ENCODE measurements at regions not wholly inside any gene's neighbourhood (a gene's known extent, or its start where the extent isn't known, plus 50 kb on each side); places are given as distances from the start of the nearest gene placed in this dataset.

GRCh38 chr17:27072885-27073284 lies 221.0 kb upstream of the WSB1 start:
- intact Hi-C loops (cut with DNase I): no loop called here
- Histone ChIP-seq H3K27me3 (no peaks in the 10 kb centered on the region), H3K4me1 (no peaks in the 10 kb centered on the region), H3K36me3 (no peaks in the 10 kb centered on the region), H3K4me3 (no peak overlapping the region), H3K27ac (no peak overlapping the region), H3K9me3 (no peaks in the 10 kb centered on the region)
- DNase-seq: no peak
- no peak for TF ChIP-seq POLR2A (IDR thresholded peaks at IDR 0.05)
- no peak for TF ChIP-seq CTCF (IDR thresholded peaks at IDR 0.05)
- WGBS, 2 donors: 40 to 43% methylated on average over 3 of the region's 3 CpGs

- Histone ChIP-seq H3K27ac (no peak overlapping the region), H3K9me3 (no peaks in the 10 kb centered on the region), H3K36me3 (no peaks in the 10 kb centered on the region), H3K4me1 (no peaks in the 10 kb centered on the region), H3K27me3 (no peaks in the 10 kb centered on the region), H3K4me3 (no peak overlapping the region)
- intact Hi-C loops (cut with DNase I): no loop called here
- no peak for TF ChIP-seq POLR2A (IDR thresholded peaks at IDR 0.05)
- TF ChIP-seq CTCF (IDR thresholded peaks at IDR 0.05): no peak
- DNase-seq: no peak
These were observed 217.1 kb upstream of the WSB1 start for GRCh38 chr17:27076814-27077213.

- no peaks in the 10 kb centered on the region for H3K9me3 ChIP-seq
- 30 to 33% methylated on average over 2 of the region's 2 CpGs for WGBS, 2 donors
- TF ChIP-seq CTCF (IDR thresholded peaks at IDR 0.05): no peak
- TF ChIP-seq POLR2A (IDR thresholded peaks at IDR 0.05): no peak
These were observed 215.6 kb upstream of the WSB1 start for GRCh38 chr17:27078296-27078695.

GRCh38 chr17:27079660-27080059 lies 214.3 kb upstream of the WSB1 start:
- Histone ChIP-seq H3K4me1 (no peaks in the 10 kb centered on the region), H3K9me3 (no peaks in the 10 kb centered on the region), H3K27ac (no peak overlapping the region), H3K27me3 (no peaks in the 10 kb centered on the region), H3K36me3 (no peaks in the 10 kb centered on the region), H3K4me3 (no peak overlapping the region)
- WGBS, 2 donors: 44 to 45% methylated on average over 7 of the region's 7 CpGs
- TF ChIP-seq CTCF (IDR thresholded peaks at IDR 0.05) (no peak), POLR2A (IDR thresholded peaks at IDR 0.05) (no peak)
- intact Hi-C loops (cut with DNase I): no loop called here
- no peak for DNase-seq

More at GRCh38 chr17:27078296-27078695, 215.6 kb upstream of the WSB1 start:
- Histone ChIP-seq H3K36me3 (no peaks in the 10 kb centered on the region), H3K27me3 (no peaks in the 10 kb centered on the region), H3K27ac (no peak overlapping the region), H3K4me3 (no peak overlapping the region), H3K4me1 (no peaks in the 10 kb centered on the region)
- DNase-seq: no peak
- intact Hi-C loops (cut with DNase I): no loop called here

- H3K27ac ChIP-seq: no peak overlapping the region
- intact Hi-C loops (cut with DNase I): no loop called here
These were observed 212.8 kb upstream of the WSB1 start for GRCh38 chr17:27081002-27081638.

More at GRCh38 chr17:27081002-27081638, 212.8 kb upstream of the WSB1 start:
- no peaks in the 10 kb centered on the region for H3K27me3 ChIP-seq
- H3K4me1 ChIP-seq: no peaks in the 10 kb centered on the region
- no peak for DNase-seq
- TF ChIP-seq POLR2A (IDR thresholded peaks at IDR 0.05): no peak
- TF ChIP-seq CTCF (IDR thresholded peaks at IDR 0.05): no peak
- WGBS, 2 donors: 41 to 45% methylated on average over 4 of the region's 4 CpGs
- no peak overlapping the region for H3K4me3 ChIP-seq
- no peaks in the 10 kb centered on the region for H3K36me3 ChIP-seq
- no peaks in the 10 kb centered on the region for H3K9me3 ChIP-seq
